Progenitor cell of endocrine pancreas (in vitro differentiated cells): ENCODE measurements at regions not wholly inside any gene's neighbourhood (a gene's known extent, or its start where the extent isn't known, plus 50 kb on each side); places are given as distances from the start of the nearest gene placed in this dataset.
"Not testable (repeated sequence)": the region's sequence is repeated elsewhere in the genome, so short reads cannot be mapped to it uniquely, and the experiment has no call there.

Source experiments
- DNase-seq: peaks from one replicate; pipeline ENCODE4 v3.0.0; 2021; ENCODE audit warnings: low spot score; ENCODE audit not compliant: unreplicated experiment
- H3K27ac Mint-ChIP-seq: 2 replicates; pipeline ENCODE4 v1.8.0; 2021; ENCODE audit warnings: mild to moderate bottlenecking, moderate library complexity, mixed read lengths
- H3K27me3 Mint-ChIP-seq: 2 replicates; pipeline ENCODE4 v1.8.0; 2021; ENCODE audit warnings: mixed read lengths
- H3K36me3 Mint-ChIP-seq: 2 replicates; pipeline ENCODE4 v1.8.0; 2022; ENCODE audit warnings: mixed read lengths; ENCODE audit not compliant: insufficient read depth
- H3K4me1 Mint-ChIP-seq: 2 replicates; pipeline ENCODE4 v1.8.0; 2021; ENCODE audit warnings: low read depth, mixed read lengths
- H3K4me3 Mint-ChIP-seq: 2 replicates; pipeline ENCODE4 v1.8.0; 2021; ENCODE audit warnings: low read depth, mild to moderate bottlenecking, moderate library complexity, mixed read lengths
- H3K9me3 Mint-ChIP-seq: 2 replicates; pipeline ENCODE4 v1.8.0; 2021; ENCODE audit warnings: low read depth, mixed read lengths
- CTCF ChIP-seq: fragments of 200-600 bp; sonication (generic); IDR thresholded peaks from one replicate; pipeline ENCODE4 v1.5.0; 2021; ENCODE audit warnings: antibody characterized with exemption, mild to moderate bottlenecking; ENCODE audit not compliant: unreplicated experiment

DNA sequence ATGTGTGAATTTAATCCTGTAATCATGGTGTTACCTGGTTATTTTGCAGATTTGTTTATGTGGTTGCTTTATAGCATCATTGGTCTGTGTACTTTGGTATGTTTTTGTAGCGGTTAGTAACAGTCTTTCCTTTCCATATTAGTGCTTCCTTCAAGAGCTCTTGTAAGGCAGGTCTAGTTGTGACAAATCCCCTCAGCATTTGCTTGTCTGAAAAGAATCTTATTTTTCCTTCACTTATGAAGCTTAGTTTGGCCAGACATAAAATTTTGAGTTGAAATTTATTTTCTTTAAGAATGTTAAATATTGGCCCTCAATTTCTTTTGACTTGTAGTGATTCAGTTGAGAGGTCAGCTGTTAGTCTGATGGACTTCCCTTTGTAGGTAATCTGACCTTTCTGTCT is 1096.1 kb upstream of the SLIT2 start:
- Mint-ChIP-seq H3K4me1 (no peaks in the 10 kb centered on the region), H3K27ac (no peak overlapping the region), H3K9me3 (peaks cover 26% of the 10 kb centered on the region), H3K27me3 (no peaks in the 10 kb centered on the region), H3K36me3 (peaks cover 1% of the 10 kb centered on the region), H3K4me3 (no peak overlapping the region)
- no peak for DNase-seq
- TF ChIP-seq CTCF: no peak

DNA sequence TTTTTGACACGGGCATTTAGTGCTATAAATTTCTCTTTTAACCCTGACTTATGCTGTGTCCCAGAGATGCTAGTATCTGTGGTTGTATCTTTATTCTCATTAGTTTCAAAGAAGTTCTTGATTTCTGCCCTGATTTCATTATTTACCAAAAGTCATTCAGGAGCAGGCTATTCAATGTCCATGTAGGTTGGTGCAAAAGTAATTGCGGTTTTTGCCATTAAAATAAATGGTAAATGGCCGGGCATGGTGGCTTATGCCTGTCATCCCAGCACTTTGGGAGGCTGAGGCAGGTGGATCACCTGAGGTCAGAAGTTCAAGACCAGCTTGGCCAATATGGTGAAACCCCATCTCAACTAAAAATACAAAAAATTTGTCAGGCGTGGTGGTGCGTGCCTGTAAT is 1097.4 kb upstream of the SLIT2 start:
- not testable (repeated sequence) for H3K4me3 Mint-ChIP-seq, H3K27me3 Mint-ChIP-seq, DNase-seq, H3K27ac Mint-ChIP-seq, H3K36me3 Mint-ChIP-seq, H3K4me1 Mint-ChIP-seq
- peaks cover 26% of the 10 kb centered on the region for H3K9me3 Mint-ChIP-seq

DNA sequence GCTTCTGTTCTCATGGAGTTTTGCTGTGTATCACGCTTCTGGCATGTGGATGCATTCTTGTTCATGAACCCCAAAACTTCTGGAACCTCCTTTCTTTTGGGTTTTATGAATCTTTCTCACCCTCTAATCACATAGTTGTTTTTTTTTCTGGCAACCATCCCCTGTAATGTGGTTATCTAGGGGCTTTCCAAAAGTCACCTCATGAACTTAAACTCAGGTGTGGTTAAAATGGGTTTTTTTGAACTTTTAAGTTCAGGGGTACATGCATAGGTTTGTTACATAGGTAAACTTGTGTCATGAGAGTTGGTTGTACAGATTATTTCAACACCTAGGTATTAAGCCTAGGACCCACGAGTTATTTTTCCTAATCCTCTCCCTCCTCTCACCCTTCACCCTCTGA is 1099.4 kb upstream of the SLIT2 start:
- no peaks in the 10 kb centered on the region for H3K27me3 Mint-ChIP-seq
- H3K4me3 Mint-ChIP-seq: no peak overlapping the region

DNA sequence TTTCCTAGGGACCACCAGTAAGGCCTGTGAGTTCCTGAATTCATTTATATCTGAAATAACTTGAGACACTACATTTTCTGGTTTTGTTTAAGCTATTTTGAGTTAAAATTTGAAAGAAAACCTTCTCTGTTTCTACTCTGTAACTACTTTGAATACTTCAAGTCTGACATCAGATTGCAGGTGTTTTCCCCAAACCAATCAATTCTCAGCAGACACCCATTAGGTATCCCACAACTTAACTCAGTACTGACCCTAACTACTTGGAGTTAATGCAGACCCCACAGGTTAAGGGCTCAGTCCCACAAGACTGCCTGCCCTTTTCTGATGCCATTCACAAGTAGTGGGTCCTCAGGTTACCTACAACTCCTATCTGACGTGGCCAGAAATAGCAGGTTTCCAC is 1100.0 kb upstream of the SLIT2 start:
- Mint-ChIP-seq H3K36me3 (peaks cover 1% of the 10 kb centered on the region), H3K4me3 (no peak overlapping the region), H3K27ac (no peak overlapping the region), H3K9me3 (peaks cover 26% of the 10 kb centered on the region), H3K27me3 (no peaks in the 10 kb centered on the region), H3K4me1 (no peaks in the 10 kb centered on the region)
- no peak for DNase-seq
- no peak for TF ChIP-seq CTCF

More for the DNA sequence above, 1099.4 kb upstream of the SLIT2 start:
- Mint-ChIP-seq H3K9me3 (peaks cover 26% of the 10 kb centered on the region), H3K36me3 (peaks cover 1% of the 10 kb centered on the region), H3K4me1 (no peaks in the 10 kb centered on the region), H3K27ac (peak overlapping the region; percentile 42)
- DNase-seq: no peak
- no peak for TF ChIP-seq CTCF

DNA sequence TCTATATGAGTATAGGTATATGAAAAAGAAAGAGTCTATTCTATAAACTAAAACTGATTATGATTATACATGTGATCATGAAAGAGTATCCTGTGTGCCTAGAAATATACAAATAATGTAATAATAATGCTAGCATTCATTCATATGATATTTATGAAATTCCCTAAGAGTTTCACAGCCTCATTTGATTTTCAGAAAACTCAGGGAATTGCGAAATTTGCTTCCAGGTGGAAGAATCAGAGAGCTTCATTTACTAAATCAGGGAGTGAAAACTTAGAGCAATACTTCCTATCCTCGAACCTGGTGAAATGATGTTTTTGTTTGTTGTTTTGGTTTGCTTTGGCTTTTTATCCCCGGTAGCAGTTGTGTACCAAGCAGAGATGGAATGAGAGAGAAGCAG is 1105.7 kb upstream of the SLIT2 start:
- Mint-ChIP-seq H3K36me3 (no peaks in the 10 kb centered on the region), H3K4me3 (no peak overlapping the region), H3K27ac (no peak overlapping the region), H3K27me3 (no peaks in the 10 kb centered on the region), H3K4me1 (no peaks in the 10 kb centered on the region), H3K9me3 (no peaks in the 10 kb centered on the region)
- DNase-seq: no peak
- no peak for TF ChIP-seq CTCF

DNA sequence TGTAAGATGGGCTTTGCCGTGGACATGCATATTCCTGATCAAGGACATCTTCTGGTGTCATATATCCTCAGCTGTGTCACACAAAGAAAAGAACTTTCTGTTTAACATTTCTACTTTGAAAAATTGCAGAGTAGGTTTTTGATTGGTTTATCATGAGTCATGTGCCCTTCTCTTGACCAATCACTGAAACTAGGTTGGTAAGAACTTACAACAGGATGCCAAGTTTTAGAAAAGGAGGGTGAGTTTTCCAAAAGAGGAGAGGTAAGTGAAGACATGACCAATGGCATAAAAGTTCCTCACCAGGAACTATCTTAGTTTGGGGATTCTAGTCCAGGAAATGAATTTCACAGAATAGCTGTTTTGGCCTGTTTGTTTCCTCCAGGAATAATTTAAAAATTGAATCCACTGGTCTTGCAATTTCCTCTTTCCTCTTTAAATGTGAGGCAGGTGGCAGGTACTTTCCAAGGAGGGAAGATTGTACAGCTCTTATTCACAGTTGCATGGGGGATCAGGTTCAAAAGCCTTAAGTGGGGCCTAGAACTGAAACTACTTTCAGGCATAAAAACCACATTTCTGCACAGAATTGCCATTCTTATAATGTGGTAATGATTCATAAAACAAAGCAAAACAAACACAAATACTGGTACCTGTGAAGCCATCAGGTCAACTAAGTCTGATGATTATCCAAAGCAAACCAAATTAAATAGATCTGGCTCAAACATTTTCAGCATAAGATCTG is 1114.5 kb upstream of the LCORL start:
- no peak overlapping the region for H3K4me3 Mint-ChIP-seq
- no peak for TF ChIP-seq CTCF
- DNase-seq: no peak
- H3K36me3 Mint-ChIP-seq: no peaks in the 10 kb centered on the region
- peaks cover 2% of the 10 kb centered on the region for H3K9me3 Mint-ChIP-seq
- H3K27me3 Mint-ChIP-seq: no peaks in the 10 kb centered on the region
- no peaks in the 10 kb centered on the region for H3K4me1 Mint-ChIP-seq
- H3K27ac Mint-ChIP-seq: no peak overlapping the region
